Ishikawa (cell line): ENCODE measurements at regions not wholly inside any gene's neighbourhood (a gene's known extent, or its start where the extent isn't known, plus 50 kb on each side); places are given as distances from the start of the nearest gene placed in this dataset.

Experiments
- CEBPB ChIP-seq: IDR thresholded peaks from 2 replicates; pipeline ENCODE4 v1.6.1; 2012
- EP300 ChIP-seq: IDR thresholded peaks from 2 replicates; pipeline ENCODE4 v1.6.1; 2012; ENCODE audit warnings: borderline replicate concordance
- FOXM1 ChIP-seq: IDR thresholded peaks from 2 replicates; pipeline ENCODE4 v1.6.1; 2012; ENCODE audit warnings: low read depth, borderline replicate concordance
- RAD21 ChIP-seq: IDR thresholded peaks from 2 replicates; pipeline ENCODE4 v1.6.1; 2012; ENCODE audit warnings: low read depth
- TF ChIP-seq, protein P1 (sequence below): IDR thresholded peaks from 2 replicates; pipeline ENCODE4 v1.6.1; 2012
- TF ChIP-seq, protein P2 (sequence below): IDR thresholded peaks from 2 replicates; pipeline ENCODE4 v1.6.1; 2012; ENCODE audit warnings: low read depth, mild to moderate bottlenecking

DNA sequence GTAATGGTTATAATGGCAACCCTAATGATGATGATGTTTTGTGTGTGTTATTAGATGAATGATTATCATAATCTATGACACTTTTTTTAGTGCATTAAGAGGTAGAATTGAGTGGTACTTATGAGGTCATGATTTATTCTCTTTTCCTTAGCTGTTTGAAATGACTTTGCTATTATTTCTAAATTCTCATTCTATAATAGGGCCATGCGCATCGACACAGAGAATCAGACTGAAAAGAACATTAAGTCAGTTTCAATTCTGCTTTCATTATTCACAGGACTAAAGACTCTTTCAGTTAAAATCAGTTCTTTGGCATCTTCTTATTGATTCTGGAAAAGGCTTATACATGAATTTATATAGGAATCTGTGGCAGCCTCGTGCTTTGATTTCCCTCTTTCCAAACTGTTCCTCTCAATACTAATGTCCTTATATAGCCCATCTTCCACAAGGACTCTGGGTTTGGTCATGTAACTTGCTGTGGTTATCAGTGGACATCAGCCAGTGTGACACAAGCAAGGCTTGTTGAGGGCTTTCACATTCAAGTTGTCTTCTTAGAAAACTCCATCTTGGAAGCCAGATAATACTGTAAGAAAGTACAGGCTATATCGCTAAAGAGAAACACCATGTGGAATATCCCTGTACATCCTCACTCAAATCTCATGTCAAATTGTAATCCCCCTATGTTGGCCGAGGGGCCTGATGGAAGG lies 140.3 kb upstream of the CHD1 start:
- TF ChIP-seq CEBPB (no peak), EP300 (no peak), FOXM1 (no peak), RAD21 (no peak)
- TF ChIP-seq, protein P1, sequence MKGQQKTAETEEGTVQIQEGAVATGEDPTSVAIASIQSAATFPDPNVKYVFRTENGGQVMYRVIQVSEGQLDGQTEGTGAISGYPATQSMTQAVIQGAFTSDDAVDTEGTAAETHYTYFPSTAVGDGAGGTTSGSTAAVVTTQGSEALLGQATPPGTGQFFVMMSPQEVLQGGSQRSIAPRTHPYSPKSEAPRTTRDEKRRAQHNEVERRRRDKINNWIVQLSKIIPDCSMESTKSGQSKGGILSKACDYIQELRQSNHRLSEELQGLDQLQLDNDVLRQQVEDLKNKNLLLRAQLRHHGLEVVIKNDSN: no peak
- TF ChIP-seq, protein P2, sequence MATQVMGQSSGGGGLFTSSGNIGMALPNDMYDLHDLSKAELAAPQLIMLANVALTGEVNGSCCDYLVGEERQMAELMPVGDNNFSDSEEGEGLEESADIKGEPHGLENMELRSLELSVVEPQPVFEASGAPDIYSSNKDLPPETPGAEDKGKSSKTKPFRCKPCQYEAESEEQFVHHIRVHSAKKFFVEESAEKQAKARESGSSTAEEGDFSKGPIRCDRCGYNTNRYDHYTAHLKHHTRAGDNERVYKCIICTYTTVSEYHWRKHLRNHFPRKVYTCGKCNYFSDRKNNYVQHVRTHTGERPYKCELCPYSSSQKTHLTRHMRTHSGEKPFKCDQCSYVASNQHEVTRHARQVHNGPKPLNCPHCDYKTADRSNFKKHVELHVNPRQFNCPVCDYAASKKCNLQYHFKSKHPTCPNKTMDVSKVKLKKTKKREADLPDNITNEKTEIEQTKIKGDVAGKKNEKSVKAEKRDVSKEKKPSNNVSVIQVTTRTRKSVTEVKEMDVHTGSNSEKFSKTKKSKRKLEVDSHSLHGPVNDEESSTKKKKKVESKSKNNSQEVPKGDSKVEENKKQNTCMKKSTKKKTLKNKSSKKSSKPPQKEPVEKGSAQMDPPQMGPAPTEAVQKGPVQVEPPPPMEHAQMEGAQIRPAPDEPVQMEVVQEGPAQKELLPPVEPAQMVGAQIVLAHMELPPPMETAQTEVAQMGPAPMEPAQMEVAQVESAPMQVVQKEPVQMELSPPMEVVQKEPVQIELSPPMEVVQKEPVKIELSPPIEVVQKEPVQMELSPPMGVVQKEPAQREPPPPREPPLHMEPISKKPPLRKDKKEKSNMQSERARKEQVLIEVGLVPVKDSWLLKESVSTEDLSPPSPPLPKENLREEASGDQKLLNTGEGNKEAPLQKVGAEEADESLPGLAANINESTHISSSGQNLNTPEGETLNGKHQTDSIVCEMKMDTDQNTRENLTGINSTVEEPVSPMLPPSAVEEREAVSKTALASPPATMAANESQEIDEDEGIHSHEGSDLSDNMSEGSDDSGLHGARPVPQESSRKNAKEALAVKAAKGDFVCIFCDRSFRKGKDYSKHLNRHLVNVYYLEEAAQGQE: no peak
